T-helper 2 cell (primary cell): ENCODE measurements at regions not wholly inside any gene's neighbourhood (a gene's known extent, or its start where the extent isn't known, plus 50 kb on each side); places are given as distances from the start of the nearest gene placed in this dataset.

ENCODE experiments used
- DNase-seq, 5 experiments: peaks; one replicate each; pipeline versions ENCODE4 v3.0.0 to v3.0.0-alpha.2; 2012 to 2022

DNA sequence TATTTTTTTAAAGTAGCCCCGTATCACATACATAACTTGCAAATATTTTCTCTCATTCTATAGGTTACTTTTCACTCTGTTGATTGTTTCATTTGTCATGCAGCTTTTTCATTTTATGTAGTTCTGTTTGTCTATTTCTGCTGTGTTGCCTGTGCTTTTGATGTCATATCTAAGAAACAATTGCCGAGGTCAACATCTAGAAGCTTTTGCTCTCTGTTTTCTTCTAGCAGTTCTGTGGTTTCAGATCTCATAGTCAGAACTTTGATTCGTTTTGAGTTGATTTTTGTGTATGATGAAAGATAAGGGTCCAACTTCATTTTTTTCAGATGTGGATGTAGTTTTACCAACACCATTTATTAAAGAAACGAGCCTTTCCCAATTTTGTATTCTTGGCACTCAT lies 79.5 kb downstream of the CD200 start:
- peak in 1 of 5 experiments; percentile 81 for DNase-seq

DNA sequence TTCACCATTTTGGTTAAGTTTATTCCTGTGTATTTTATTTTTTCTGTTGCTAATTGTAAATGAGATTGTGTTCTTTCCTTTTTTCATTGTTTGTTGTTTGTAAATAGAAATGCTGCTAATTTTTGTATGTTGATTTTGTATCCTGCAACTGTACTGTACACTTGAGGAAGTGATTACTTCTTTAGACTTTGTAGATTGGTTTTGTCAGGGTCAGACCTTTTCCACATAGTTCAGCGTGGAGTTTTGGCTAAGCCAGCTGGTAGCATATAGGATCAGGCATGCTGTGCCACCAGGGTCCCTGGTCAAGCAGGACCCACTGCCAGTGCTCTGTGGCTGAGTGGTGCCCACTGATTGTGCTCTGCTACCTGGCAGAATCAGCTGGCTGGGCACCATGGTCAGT lies 80.1 kb downstream of the CD200 start:
- DNase-seq, result no peak

DNA sequence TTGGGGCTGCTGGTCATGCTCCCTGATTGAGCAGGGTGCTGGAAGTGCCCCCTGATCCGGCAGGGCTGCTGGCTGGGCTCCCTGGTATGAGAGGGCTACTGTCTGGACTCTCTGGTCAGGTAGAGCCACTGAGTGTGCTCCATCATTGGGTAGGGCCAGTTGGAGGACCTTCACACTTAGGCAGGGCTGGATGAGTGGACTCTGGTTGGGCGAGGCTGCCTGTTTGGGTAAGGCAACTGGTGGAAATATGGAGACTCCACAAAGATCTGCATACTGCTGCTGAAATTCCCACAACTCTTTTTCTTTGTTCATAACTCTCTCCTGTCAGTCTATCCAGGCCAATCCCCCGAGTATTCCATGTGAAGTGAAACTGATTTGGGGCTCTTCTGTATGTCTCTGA lies 80.8 kb downstream of the CD200 start:
- DNase-seq, result no peak
